ENCODE measurements at regions not wholly inside any gene's neighbourhood (a gene's known extent, or its start where the extent isn't known, plus 50 kb on each side); places are given as distances from the start of the nearest gene placed in this dataset.

DNA sequence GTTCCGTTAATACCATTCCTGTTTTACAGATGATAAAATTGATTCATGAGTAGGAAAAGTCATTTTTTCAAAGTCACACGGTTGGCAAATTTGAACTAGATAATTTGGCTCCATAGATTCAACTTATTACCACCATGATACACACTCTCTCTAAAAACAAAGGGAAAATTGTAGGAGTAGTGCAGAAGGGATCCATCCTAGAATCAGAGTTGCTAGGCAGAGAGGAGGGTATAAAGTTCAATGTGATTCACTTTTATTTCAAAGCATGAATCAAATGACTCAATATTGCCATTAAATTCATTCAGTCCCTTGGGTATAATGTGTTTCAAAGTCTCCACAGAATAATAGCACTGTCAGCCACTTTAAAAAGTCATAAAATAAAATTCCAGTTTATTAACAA is 747.2 kb upstream of the ACO1 start:
- H3K36me3 ChIP-seq: no peaks in the 10 kb centered on the region

DNA sequence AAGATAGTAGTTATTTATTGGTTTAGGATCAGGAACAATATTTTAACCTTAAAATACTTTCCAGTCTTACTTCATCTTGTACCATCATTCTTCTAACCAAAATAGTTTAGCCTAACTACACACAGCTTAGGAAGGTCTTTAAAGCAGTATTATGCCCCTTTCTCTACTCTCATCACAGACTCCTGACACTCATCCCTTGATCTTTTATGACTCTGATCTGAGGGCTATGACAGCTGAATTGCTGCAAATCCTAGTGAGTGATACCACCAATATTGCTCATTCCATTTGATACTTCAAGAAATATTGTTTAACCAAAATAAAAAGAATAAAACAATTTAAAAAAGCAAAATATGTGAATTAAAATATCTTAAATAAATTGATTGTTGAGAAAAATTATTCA is 746.6 kb upstream of the ACO1 start:
- ATAC-seq: no peak
- intact Hi-C loops (cut with DNase I): no loop called here
- DNase-seq: no peak

More for the DNA sequence above, 747.2 kb upstream of the ACO1 start:
- DNase-seq (no peak), ATAC-seq (no peak)
- Histone ChIP-seq H3K4me3 (no peak overlapping the region), H3K4me1 (no peaks in the 10 kb centered on the region), H3K27ac (no peak overlapping the region), H3K27me3 (no peaks in the 10 kb centered on the region), H3K9me3 (no peaks in the 10 kb centered on the region)
- TF ChIP-seq, protein P1, sequence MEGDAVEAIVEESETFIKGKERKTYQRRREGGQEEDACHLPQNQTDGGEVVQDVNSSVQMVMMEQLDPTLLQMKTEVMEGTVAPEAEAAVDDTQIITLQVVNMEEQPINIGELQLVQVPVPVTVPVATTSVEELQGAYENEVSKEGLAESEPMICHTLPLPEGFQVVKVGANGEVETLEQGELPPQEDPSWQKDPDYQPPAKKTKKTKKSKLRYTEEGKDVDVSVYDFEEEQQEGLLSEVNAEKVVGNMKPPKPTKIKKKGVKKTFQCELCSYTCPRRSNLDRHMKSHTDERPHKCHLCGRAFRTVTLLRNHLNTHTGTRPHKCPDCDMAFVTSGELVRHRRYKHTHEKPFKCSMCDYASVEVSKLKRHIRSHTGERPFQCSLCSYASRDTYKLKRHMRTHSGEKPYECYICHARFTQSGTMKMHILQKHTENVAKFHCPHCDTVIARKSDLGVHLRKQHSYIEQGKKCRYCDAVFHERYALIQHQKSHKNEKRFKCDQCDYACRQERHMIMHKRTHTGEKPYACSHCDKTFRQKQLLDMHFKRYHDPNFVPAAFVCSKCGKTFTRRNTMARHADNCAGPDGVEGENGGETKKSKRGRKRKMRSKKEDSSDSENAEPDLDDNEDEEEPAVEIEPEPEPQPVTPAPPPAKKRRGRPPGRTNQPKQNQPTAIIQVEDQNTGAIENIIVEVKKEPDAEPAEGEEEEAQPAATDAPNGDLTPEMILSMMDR (IDR thresholded peaks at IDR 0.05): no peak
- intact Hi-C loops (cut with DNase I): no loop called here

DNA sequence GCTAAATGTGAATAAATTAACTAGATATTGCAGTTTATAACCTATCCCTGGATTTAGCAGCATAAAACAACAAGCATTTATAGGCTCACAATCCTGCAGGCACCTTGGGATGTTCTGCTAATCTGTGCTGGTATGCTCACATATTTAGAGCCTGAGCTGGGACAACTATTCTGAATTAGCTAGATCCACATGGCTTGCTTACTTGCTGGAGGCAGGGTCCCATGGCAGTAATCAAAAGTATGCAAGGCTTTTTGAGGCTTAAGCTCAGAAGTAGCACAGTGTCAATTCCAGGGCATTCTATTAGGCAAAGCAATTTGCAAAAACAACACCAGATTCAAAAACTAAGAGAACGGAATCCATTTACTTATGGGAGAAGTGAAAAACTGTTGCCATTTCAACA is 745.0 kb upstream of the ACO1 start:
- H3K4me1 ChIP-seq: no peaks in the 10 kb centered on the region
- TF ChIP-seq, protein P1 (IDR thresholded peaks at IDR 0.05): no peak
- intact Hi-C loops (cut with DNase I): no loop called here
- ATAC-seq (no peak), DNase-seq (no peak)
- no peaks in the 10 kb centered on the region for H3K36me3 ChIP-seq
- H3K27me3 ChIP-seq: no peaks in the 10 kb centered on the region
- H3K4me3 ChIP-seq: no peak overlapping the region
- H3K27ac ChIP-seq: no peak overlapping the region
- H3K9me3 ChIP-seq: no peaks in the 10 kb centered on the region

More for the DNA sequence above, 746.6 kb upstream of the ACO1 start:
- Histone ChIP-seq H3K27me3 (no peaks in the 10 kb centered on the region), H3K9me3 (no peaks in the 10 kb centered on the region), H3K36me3 (no peaks in the 10 kb centered on the region), H3K4me3 (no peak overlapping the region), H3K27ac (no peak overlapping the region), H3K4me1 (no peaks in the 10 kb centered on the region)
- TF ChIP-seq, protein P1 (IDR thresholded peaks at IDR 0.05): no peak

DNA sequence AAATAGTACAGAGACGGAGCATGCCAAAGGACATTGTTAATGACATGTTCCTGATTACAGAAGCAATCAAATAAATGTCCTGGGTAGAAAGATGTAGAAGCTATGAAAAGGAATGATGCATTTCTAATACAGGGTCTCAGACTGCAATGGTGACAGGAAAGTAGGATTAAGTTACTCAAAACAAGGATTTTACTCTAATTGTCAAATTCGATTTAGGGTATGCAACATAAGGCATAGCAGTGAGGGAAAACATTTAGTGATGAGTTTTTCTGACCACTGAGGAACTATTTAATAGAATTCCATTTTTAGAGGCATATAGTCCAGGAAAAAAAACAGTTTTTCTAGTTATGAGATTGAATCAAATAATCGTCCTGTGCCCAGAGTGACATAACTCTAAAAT is 715.1 kb upstream of the ACO1 start:
- intact Hi-C loops (cut with DNase I): no loop called here
- no peak overlapping the region for H3K27ac ChIP-seq
- no peak for ATAC-seq
- TF ChIP-seq, protein P1 (IDR thresholded peaks at IDR 0.05): no peak
- no peaks in the 10 kb centered on the region for H3K36me3 ChIP-seq
- no peak overlapping the region for H3K4me3 ChIP-seq
- no peak for DNase-seq
- H3K4me1 ChIP-seq: no peaks in the 10 kb centered on the region
- no peaks in the 10 kb centered on the region for H3K27me3 ChIP-seq
- no peaks in the 10 kb centered on the region for H3K9me3 ChIP-seq

DNA sequence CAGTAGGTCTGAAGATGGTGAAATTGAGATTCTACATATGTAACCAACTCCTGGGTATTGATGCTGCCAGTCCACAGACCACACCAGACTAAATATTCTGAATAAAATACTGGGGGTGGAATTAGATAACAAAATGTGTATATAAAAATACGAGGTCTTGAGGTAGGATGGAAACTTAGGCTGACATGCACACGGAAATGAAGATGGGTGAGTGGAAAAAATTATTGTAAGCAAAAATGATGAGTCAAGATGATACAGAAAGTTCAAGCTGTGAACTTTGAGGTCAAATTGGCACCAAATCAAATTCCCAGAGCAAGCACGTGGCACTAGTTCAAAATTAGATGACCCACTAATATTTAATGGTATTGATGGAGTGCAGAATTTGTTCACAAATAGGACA is 713.4 kb upstream of the ACO1 start:
- intact Hi-C loops (cut with DNase I): no loop called here
- no peaks in the 10 kb centered on the region for H3K36me3 ChIP-seq
- H3K9me3 ChIP-seq: no peaks in the 10 kb centered on the region
- no peaks in the 10 kb centered on the region for H3K27me3 ChIP-seq
- TF ChIP-seq, protein P1 (IDR thresholded peaks at IDR 0.05): no peak
- no peak for DNase-seq
- ATAC-seq: no peak
- H3K27ac ChIP-seq: no peak overlapping the region
- no peaks in the 10 kb centered on the region for H3K4me1 ChIP-seq
- no peak overlapping the region for H3K4me3 ChIP-seq
